AG09309 (cell line): ENCODE measurements at regions not wholly inside any gene's neighbourhood (a gene's known extent, or its start where the extent isn't known, plus 50 kb on each side); places are given as distances from the start of the nearest gene placed in this dataset.
"Not testable (repeated sequence)": the region's sequence is repeated elsewhere in the genome, so short reads cannot be mapped to it uniquely, and the experiment has no call there.

ENCODE experiments used
- DNase-seq: peaks from one replicate; pipeline ENCODE4 v3.0.0-alpha.2; 2010; ENCODE audit warnings: low read depth
- H3K4me3 ChIP-seq: 2 replicates; pipeline ENCODE4 v1.5.1; 2011; ENCODE audit warnings: mild to moderate bottlenecking, low read depth, low read length, moderate library complexity; ENCODE audit not compliant: control insufficient read depth
- CTCF ChIP-seq: IDR thresholded peaks from 2 replicates; pipeline ENCODE4 v1.5.1; 2011; ENCODE audit warnings: mild to moderate bottlenecking, low read depth, low read length, inconsistent platforms; ENCODE audit not compliant: insufficient read depth, control insufficient read depth; ENCODE audit errors: missing control alignments

- no peak for TF ChIP-seq CTCF
- DNase-seq, result no peak
- no peak overlapping the region for H3K4me3 ChIP-seq
Measured at GRCh38 chrX:114073926-114074325, 510.0 kb upstream of the HTR2C start.

- DNase-seq, result no peak
- TF ChIP-seq CTCF, result no peak
- H3K4me3 ChIP-seq, result no peak overlapping the region
Measured at GRCh38 chrX:114071412-114071811, 512.5 kb upstream of the HTR2C start.

- DNase-seq, result no peak
Measured at GRCh38 chrX:114065577-114066223, 518.2 kb upstream of the HTR2C start.

GRCh38 chrX:114061226-114061625 is 522.7 kb upstream of the HTR2C start:
- DNase-seq, result no peak
- H3K4me3 ChIP-seq, result no peak overlapping the region
- no peak for TF ChIP-seq CTCF

More at GRCh38 chrX:114065577-114066223, 518.2 kb upstream of the HTR2C start:
- no peak overlapping the region for H3K4me3 ChIP-seq
- no peak for TF ChIP-seq CTCF

GRCh38 chrX:114058988-114059418 is 524.9 kb upstream of the HTR2C start:
- no peak for DNase-seq
- no peak for TF ChIP-seq CTCF
- no peak overlapping the region for H3K4me3 ChIP-seq

GRCh38 chrX:114057422-114057821 is 526.5 kb upstream of the HTR2C start:
- DNase-seq, H3K4me3 ChIP-seq: not testable (repeated sequence)

- DNase-seq, result no peak
- TF ChIP-seq CTCF, result no peak
- no peak overlapping the region for H3K4me3 ChIP-seq
Measured at GRCh38 chrX:114051667-114052315, 532.1 kb upstream of the HTR2C start.
